ENCODE measurements at regions not wholly inside any gene's neighbourhood (a gene's known extent, or its start where the extent isn't known, plus 50 kb on each side); places are given as distances from the start of the nearest gene placed in this dataset.

DNA sequence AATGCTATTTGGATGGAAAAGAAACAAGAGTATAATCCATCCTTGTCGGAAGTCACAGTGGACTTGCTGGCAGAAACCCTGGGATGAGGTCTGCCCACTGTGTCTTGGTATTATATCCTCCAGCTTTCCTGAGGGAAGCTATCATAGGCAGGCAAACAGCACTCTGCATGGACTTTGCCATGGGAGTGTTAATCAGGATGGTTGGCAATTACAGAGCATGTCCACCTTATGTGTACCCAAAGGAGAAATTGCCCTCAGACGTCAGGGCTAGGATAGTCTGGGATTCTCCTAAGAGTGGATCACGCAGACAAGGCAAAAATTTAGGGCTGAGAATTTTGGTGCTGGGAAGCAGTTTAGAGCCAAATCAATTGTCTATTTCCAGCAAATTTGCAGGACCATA lies 184.9 kb upstream of the ESRRG start:
- Histone ChIP-seq H3K36me3 (ENCODE audit: control insufficient read depth in 4 of 4, insufficient read depth in 3 of 4, low read depth in 1 of 4, low read length in 3 of 4) (no peaks in the 10 kb centered on the region), H3K9ac (ENCODE audit: low read depth in 1 of 2, low read length in 2 of 2) (no peak overlapping the region), H3K9me3 (ENCODE audit: control insufficient read depth in 4 of 4, low read length in 3 of 4) (no peaks in the 10 kb centered on the region), H3K27ac (ENCODE audit: low read depth in 1 of 2, low read length in 2 of 2) (no peak overlapping the region), H3K27me3 (ENCODE audit: control insufficient read depth in 4 of 4, insufficient read depth in 4 of 4, low read length in 3 of 4) (no peaks in the 10 kb centered on the region), H3K4me3 (ENCODE audit: low read depth in 1 of 3, low read length in 3 of 3) (no peak overlapping the region), H3K4me1 (ENCODE audit: control insufficient read depth in 4 of 4, insufficient read depth in 4 of 4, low read length in 3 of 4) (no peaks in the 10 kb centered on the region)
- 76% methylated on average over 3 of the region's 3 CpGs for WGBS
- TF ChIP-seq EGR1 (IDR thresholded peaks at IDR 0.05; ENCODE audit: low read depth in 2 of 2) (no peak), GABPA (IDR thresholded peaks at IDR 0.05 in 1 of 2, conservative IDR thresholded peaks at IDR 0.05 in 1 of 2) (no peak), YY1 (IDR thresholded peaks at IDR 0.05) (no peak), TAF1 (conservative IDR thresholded peaks at IDR 0.05) (no peak), RAD21 (IDR thresholded peaks at IDR 0.05) (no peak), SP1 (IDR thresholded peaks at IDR 0.05) (no peak), HNF4G (IDR thresholded peaks at IDR 0.05) (no peak), RXRA (IDR thresholded peaks at IDR 0.05) (no peak), NR2F2 (IDR thresholded peaks at IDR 0.05) (no peak), FOXA1 (IDR thresholded peaks at IDR 0.05) (no peak), FOXA2 (IDR thresholded peaks at IDR 0.05) (no peak), JUND (IDR thresholded peaks at IDR 0.05) (no peak), CTCF (IDR thresholded peaks at IDR 0.05; ENCODE audit: low read depth, low read length, missing input control) (no peak), HNF4A (conservative IDR thresholded peaks at IDR 0.05) (no peak), ATF3 (IDR thresholded peaks at IDR 0.05) (no peak), MAX (IDR thresholded peaks at IDR 0.05) (no peak), ZBTB33 (IDR thresholded peaks at IDR 0.05) (no peak)
- TF ChIP-seq, protein P1, sequence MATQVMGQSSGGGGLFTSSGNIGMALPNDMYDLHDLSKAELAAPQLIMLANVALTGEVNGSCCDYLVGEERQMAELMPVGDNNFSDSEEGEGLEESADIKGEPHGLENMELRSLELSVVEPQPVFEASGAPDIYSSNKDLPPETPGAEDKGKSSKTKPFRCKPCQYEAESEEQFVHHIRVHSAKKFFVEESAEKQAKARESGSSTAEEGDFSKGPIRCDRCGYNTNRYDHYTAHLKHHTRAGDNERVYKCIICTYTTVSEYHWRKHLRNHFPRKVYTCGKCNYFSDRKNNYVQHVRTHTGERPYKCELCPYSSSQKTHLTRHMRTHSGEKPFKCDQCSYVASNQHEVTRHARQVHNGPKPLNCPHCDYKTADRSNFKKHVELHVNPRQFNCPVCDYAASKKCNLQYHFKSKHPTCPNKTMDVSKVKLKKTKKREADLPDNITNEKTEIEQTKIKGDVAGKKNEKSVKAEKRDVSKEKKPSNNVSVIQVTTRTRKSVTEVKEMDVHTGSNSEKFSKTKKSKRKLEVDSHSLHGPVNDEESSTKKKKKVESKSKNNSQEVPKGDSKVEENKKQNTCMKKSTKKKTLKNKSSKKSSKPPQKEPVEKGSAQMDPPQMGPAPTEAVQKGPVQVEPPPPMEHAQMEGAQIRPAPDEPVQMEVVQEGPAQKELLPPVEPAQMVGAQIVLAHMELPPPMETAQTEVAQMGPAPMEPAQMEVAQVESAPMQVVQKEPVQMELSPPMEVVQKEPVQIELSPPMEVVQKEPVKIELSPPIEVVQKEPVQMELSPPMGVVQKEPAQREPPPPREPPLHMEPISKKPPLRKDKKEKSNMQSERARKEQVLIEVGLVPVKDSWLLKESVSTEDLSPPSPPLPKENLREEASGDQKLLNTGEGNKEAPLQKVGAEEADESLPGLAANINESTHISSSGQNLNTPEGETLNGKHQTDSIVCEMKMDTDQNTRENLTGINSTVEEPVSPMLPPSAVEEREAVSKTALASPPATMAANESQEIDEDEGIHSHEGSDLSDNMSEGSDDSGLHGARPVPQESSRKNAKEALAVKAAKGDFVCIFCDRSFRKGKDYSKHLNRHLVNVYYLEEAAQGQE (IDR thresholded peaks at IDR 0.05) = no peak
- DNase-seq (ENCODE audit: low spot score) = no peak
